Neural cell (in vitro differentiated cells): ENCODE measurements at regions not wholly inside any gene's neighbourhood (a gene's known extent, or its start where the extent isn't known, plus 50 kb on each side); places are given as distances from the start of the nearest gene placed in this dataset.

ENCODE experiments used
- H2AFZ ChIP-seq: fragments of 200-600, 300-800 bp; sonication (generic), shearing (Covaris generic); 2 replicates; pipeline ENCODE4 v1.6.0; 2014; ENCODE audit warnings: low read depth, mild to moderate bottlenecking, antibody characterized with exemption, low read length, moderate library complexity
- H3F3A ChIP-seq: fragments of 200-600 bp; shearing (Covaris generic); 2 replicates; pipeline ENCODE4 v1.6.1; 2016; ENCODE audit warnings: mild to moderate bottlenecking, moderate library complexity, mixed read lengths, antibody characterized with exemption, low read length; ENCODE audit not compliant: insufficient read depth, poor library complexity, severe bottlenecking
- H3K27ac ChIP-seq: fragments of 200-600, 300-800 bp; sonication (generic), shearing (Covaris generic); 2 replicates; pipeline ENCODE4 v1.5.1; 2014; ENCODE audit warnings: mild to moderate bottlenecking, low read length, moderate library complexity
- H3K27me3 ChIP-seq: fragments of 300-800, 200-600 bp; sonication (generic), shearing (Covaris generic); 2 replicates; pipeline ENCODE4 v1.6.0; 2014; ENCODE audit warnings: mild to moderate bottlenecking, low read depth, low read length, moderate library complexity; ENCODE audit not compliant: insufficient read depth
- H3K36me3 ChIP-seq: fragments of 300-800, 200-600 bp; sonication (generic), shearing (Covaris generic); 2 replicates; pipeline ENCODE4 v1.5.1; 2014; ENCODE audit warnings: mild to moderate bottlenecking, antibody characterized with exemption, low read length, moderate library complexity; ENCODE audit not compliant: insufficient read depth
- H3K4me2 ChIP-seq: fragments of 300-800, 200-600 bp; sonication (generic), shearing (Covaris generic); 2 replicates; pipeline ENCODE4 v1.6.0; 2014; ENCODE audit warnings: mild to moderate bottlenecking, low read length
- H3K4me3 ChIP-seq: fragments of 300-800, 200-600 bp; sonication (generic), shearing (Covaris generic); 2 replicates; pipeline ENCODE4 v1.5.1; 2014; ENCODE audit warnings: mild to moderate bottlenecking, low read length, moderate library complexity
- H3K79me2 ChIP-seq: fragments of 200-600 bp; shearing (Covaris generic); replicated peaks from 2 replicates; pipeline ENCODE4 v1.6.0; 2014; ENCODE audit warnings: mild to moderate bottlenecking, low read length, moderate library complexity; ENCODE audit not compliant: insufficient read depth
- H3K9ac ChIP-seq: fragments of 300-800, 200-600 bp; sonication (generic), shearing (Covaris generic); 2 replicates; pipeline ENCODE4 v1.6.1; 2016; ENCODE audit warnings: mild to moderate bottlenecking, low read length, mixed read lengths
- H3K9me2 ChIP-seq: fragments of 200-600 bp; shearing (Covaris generic); 2 replicates; pipeline ENCODE4 v1.6.1; 2016; ENCODE audit warnings: mild to moderate bottlenecking, low read length, mixed read lengths; ENCODE audit not compliant: insufficient read depth
- H3K9me3 ChIP-seq: fragments of 200-600, 300-800 bp; sonication (generic), shearing (Covaris generic); 2 replicates; pipeline ENCODE4 v1.6.1; 2016; ENCODE audit warnings: mild to moderate bottlenecking, mixed run types, low read length, moderate library complexity, mixed read lengths
- H4K20me1 ChIP-seq: fragments of 200-600 bp; shearing (Covaris generic); 2 replicates; pipeline ENCODE4 v1.6.1; 2016; ENCODE audit warnings: mild to moderate bottlenecking, mixed run types; ENCODE audit not compliant: insufficient read depth
- EP300 ChIP-seq: fragments of 450-650 bp; conservative IDR thresholded peaks from 2 replicates; pipeline ENCODE4 v1.6.1; 2014; ENCODE audit warnings: antibody characterized with exemption, mild to moderate bottlenecking, moderate library complexity; ENCODE audit not compliant: poor library complexity, severe bottlenecking
- EZH2 ChIP-seq: fragments of 200-600, 300-800 bp; shearing (Covaris generic), sonication (generic); IDR thresholded peaks from 2 replicates; pipeline ENCODE4 v1.6.1; 2014; ENCODE audit warnings: antibody characterized with exemption, low read length, borderline replicate concordance, mild to moderate bottlenecking; ENCODE audit not compliant: insufficient read depth, poor library complexity, severe bottlenecking
- MXI1 ChIP-seq: fragments of 450-650 bp; conservative IDR thresholded peaks from 2 replicates; pipeline ENCODE4 v1.6.1; 2014; ENCODE audit warnings: antibody characterized with exemption, mild to moderate bottlenecking; ENCODE audit not compliant: poor library complexity, severe bottlenecking
- POLR2AphosphoS5 ChIP-seq: IDR thresholded peaks from 2 replicates; pipeline ENCODE4 v1.6.1; 2012
- RAD21 ChIP-seq: fragments of 450-650 bp; conservative IDR thresholded peaks from 2 replicates; pipeline ENCODE4 v1.6.1; 2014; ENCODE audit warnings: antibody characterized with exemption, mild to moderate bottlenecking, moderate library complexity
- SMC3 ChIP-seq: fragments of 450-650 bp; conservative IDR thresholded peaks from 2 replicates; pipeline ENCODE4 v1.6.1; 2014; ENCODE audit warnings: antibody characterized with exemption, mild to moderate bottlenecking, moderate library complexity; ENCODE audit not compliant: poor library complexity
- TAF1 ChIP-seq: IDR thresholded peaks from 2 replicates; pipeline ENCODE4 v1.6.1; 2012; ENCODE audit warnings: low read depth
- TF ChIP-seq, protein P1 (sequence below): fragments of 450-650 bp; IDR thresholded peaks from 2 replicates; pipeline ENCODE4 v1.5.1; 2014; ENCODE audit warnings: antibody characterized with exemption, mild to moderate bottlenecking, moderate library complexity; ENCODE audit not compliant: poor library complexity, severe bottlenecking
- TF ChIP-seq, protein P2 (sequence below): IDR thresholded peaks from 2 replicates; pipeline ENCODE4 v1.6.1; 2012; ENCODE audit warnings: borderline replicate concordance

DNA sequence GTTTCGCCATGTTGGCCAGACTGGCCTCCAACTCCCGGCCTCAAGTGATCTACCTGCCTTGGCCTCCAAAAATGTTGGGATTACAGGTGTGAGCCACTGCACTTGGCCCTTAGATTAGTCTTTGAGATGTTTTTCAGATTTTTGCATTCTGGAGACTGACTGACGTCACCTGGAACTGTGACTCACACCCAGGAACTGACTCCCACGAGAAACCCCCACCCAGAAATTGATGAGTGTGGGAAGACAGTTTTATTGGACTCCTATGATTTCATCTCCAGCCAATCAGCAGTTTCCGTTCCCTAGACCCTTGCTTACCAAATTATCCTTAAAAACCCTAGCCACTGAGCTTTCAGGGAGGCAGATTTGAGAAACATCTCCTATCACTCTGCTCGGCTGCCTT is 867.3 kb downstream of the TYW1 start:
- TF ChIP-seq TAF1: no peak
- TF ChIP-seq SMC3: no peak
- TF ChIP-seq EZH2: no peak
- no peak for TF ChIP-seq MXI1
- TF ChIP-seq, protein P1, sequence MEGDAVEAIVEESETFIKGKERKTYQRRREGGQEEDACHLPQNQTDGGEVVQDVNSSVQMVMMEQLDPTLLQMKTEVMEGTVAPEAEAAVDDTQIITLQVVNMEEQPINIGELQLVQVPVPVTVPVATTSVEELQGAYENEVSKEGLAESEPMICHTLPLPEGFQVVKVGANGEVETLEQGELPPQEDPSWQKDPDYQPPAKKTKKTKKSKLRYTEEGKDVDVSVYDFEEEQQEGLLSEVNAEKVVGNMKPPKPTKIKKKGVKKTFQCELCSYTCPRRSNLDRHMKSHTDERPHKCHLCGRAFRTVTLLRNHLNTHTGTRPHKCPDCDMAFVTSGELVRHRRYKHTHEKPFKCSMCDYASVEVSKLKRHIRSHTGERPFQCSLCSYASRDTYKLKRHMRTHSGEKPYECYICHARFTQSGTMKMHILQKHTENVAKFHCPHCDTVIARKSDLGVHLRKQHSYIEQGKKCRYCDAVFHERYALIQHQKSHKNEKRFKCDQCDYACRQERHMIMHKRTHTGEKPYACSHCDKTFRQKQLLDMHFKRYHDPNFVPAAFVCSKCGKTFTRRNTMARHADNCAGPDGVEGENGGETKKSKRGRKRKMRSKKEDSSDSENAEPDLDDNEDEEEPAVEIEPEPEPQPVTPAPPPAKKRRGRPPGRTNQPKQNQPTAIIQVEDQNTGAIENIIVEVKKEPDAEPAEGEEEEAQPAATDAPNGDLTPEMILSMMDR: no peak
- TF ChIP-seq POLR2AphosphoS5: no peak
- TF ChIP-seq, protein P2, sequence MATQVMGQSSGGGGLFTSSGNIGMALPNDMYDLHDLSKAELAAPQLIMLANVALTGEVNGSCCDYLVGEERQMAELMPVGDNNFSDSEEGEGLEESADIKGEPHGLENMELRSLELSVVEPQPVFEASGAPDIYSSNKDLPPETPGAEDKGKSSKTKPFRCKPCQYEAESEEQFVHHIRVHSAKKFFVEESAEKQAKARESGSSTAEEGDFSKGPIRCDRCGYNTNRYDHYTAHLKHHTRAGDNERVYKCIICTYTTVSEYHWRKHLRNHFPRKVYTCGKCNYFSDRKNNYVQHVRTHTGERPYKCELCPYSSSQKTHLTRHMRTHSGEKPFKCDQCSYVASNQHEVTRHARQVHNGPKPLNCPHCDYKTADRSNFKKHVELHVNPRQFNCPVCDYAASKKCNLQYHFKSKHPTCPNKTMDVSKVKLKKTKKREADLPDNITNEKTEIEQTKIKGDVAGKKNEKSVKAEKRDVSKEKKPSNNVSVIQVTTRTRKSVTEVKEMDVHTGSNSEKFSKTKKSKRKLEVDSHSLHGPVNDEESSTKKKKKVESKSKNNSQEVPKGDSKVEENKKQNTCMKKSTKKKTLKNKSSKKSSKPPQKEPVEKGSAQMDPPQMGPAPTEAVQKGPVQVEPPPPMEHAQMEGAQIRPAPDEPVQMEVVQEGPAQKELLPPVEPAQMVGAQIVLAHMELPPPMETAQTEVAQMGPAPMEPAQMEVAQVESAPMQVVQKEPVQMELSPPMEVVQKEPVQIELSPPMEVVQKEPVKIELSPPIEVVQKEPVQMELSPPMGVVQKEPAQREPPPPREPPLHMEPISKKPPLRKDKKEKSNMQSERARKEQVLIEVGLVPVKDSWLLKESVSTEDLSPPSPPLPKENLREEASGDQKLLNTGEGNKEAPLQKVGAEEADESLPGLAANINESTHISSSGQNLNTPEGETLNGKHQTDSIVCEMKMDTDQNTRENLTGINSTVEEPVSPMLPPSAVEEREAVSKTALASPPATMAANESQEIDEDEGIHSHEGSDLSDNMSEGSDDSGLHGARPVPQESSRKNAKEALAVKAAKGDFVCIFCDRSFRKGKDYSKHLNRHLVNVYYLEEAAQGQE: no peak
- no peak for TF ChIP-seq RAD21
- TF ChIP-seq EP300: no peak
- no peaks in the 10 kb centered on the region for H3K79me2 ChIP-seq
- H3K9ac ChIP-seq: no peak overlapping the region
- H3K36me3 ChIP-seq: no peaks in the 10 kb centered on the region
- H3K27ac ChIP-seq: no peak overlapping the region
- H3K9me3 ChIP-seq: no peaks in the 10 kb centered on the region
- H3K9me2 ChIP-seq: no peaks in the 10 kb centered on the region
- no peaks in the 10 kb centered on the region for H4K20me1 ChIP-seq
- H2AFZ ChIP-seq: no peak overlapping the region
- H3K4me2 ChIP-seq: no peak overlapping the region
- H3K4me3 ChIP-seq: no peak overlapping the region
- no peaks in the 10 kb centered on the region for H3F3A ChIP-seq
- H3K27me3 ChIP-seq: no peaks in the 10 kb centered on the region

DNA sequence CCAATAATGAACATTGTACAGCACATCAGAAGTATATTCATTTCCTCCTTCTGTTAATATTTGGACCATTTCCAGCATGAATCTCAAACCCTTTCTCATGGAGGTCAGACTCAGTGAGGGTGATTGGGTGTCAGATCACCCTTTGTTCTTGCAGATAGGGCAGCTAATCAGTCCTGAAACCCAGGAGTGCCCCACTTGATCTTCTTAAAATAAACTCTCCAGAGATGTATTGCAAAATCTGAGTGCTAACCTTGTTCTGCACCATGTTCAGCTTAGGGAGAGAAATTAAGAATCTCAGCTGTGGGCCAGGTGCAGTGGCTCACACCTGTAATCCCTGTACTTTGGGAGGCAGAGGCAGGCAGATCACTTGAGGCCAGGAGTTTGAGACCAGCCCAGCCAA is 869.4 kb downstream of the TYW1 start:
- Histone ChIP-seq H3K27ac (no peak overlapping the region), H3K79me2 (no peaks in the 10 kb centered on the region), H3K36me3 (no peaks in the 10 kb centered on the region), H4K20me1 (no peaks in the 10 kb centered on the region), H3F3A (no peaks in the 10 kb centered on the region), H2AFZ (no peak overlapping the region), H3K9me2 (no peaks in the 10 kb centered on the region), H3K9ac (no peak overlapping the region), H3K4me3 (no peak overlapping the region), H3K9me3 (no peaks in the 10 kb centered on the region), H3K4me2 (no peak overlapping the region), H3K27me3 (no peaks in the 10 kb centered on the region)
- TF ChIP-seq, protein P2: no peak
- TF ChIP-seq POLR2AphosphoS5: no peak
- no peak for TF ChIP-seq RAD21
- no peak for TF ChIP-seq EZH2
